Muscle layer of duodenum (tissue), 2 donors: ENCODE measurements at regions not wholly inside any gene's neighbourhood (a gene's known extent, or its start where the extent isn't known, plus 50 kb on each side); places are given as distances from the start of the nearest gene placed in this dataset.

Experiments
- H3K27ac ChIP-seq: one replicate; pipeline ENCODE4 v1.7.0; 2013; ENCODE audit warnings: mild to moderate bottlenecking, low read length
- H3K27me3 ChIP-seq: one replicate; pipeline ENCODE4 v1.7.0; 2013; ENCODE audit warnings: low read depth, mild to moderate bottlenecking, control low read depth, low read length
- H3K36me3 ChIP-seq, 2 donors: one replicate each; pipeline ENCODE4 v1.7.0; 2013; ENCODE audit warnings: low read length in 2 of 2, control low read depth in 1 of 2, mild to moderate bottlenecking in 1 of 2; ENCODE audit not compliant: insufficient read depth in 2 of 2, control insufficient read depth in 1 of 2
- H3K4me1 ChIP-seq, 2 donors: one replicate each; pipeline ENCODE4 v1.7.0; 2013; ENCODE audit warnings: low read length in 2 of 2, mild to moderate bottlenecking in 2 of 2, control low read depth in 1 of 2, moderate library complexity in 1 of 2; ENCODE audit not compliant: insufficient read depth in 2 of 2, control insufficient read depth in 1 of 2
- H3K4me3 ChIP-seq, 2 donors: one replicate each; pipeline ENCODE4 v1.7.0; 2013; ENCODE audit warnings: low read length in 2 of 2, low read depth in 1 of 2, mild to moderate bottlenecking in 1 of 2
- H3K9me3 ChIP-seq, 2 donors: one replicate each; pipeline ENCODE4 v1.7.0; 2013; ENCODE audit warnings: low read length in 2 of 2, control low read depth in 1 of 2, mild to moderate bottlenecking in 1 of 2; ENCODE audit not compliant: control insufficient read depth in 1 of 2
- donor health status: healthy.

GRCh38 chr5:77842243-77842642 lies 66.1 kb upstream of the TBCA start:
- no peak overlapping the region for H3K27ac ChIP-seq
- H3K4me1 ChIP-seq, result peaks cover 0 to 11% of the 10 kb centered on the region in 2 donors
- H3K9me3 ChIP-seq, result no peaks in the 10 kb centered on the region
- H3K27me3 ChIP-seq, result peaks cover 12% of the 10 kb centered on the region
- H3K4me3 ChIP-seq, result no peak overlapping the region
- no peaks in the 10 kb centered on the region for H3K36me3 ChIP-seq

GRCh38 chr5:77841616-77842015 lies 65.5 kb upstream of the TBCA start:
- no peak overlapping the region for H3K27ac ChIP-seq
- no peaks in the 10 kb centered on the region for H3K9me3 ChIP-seq
- peaks cover 12% of the 10 kb centered on the region for H3K27me3 ChIP-seq

GRCh38 chr5:77840930-77841329 lies 64.8 kb upstream of the TBCA start:
- Histone ChIP-seq H3K27me3 (peaks cover 6% of the 10 kb centered on the region), H3K27ac (no peak overlapping the region), H3K36me3 (no peaks in the 10 kb centered on the region), H3K9me3 (no peaks in the 10 kb centered on the region), H3K4me3 (no peak overlapping the region), H3K4me1 (peaks cover 0 to 11% of the 10 kb centered on the region in 2 donors)

More at GRCh38 chr5:77841616-77842015, 65.5 kb upstream of the TBCA start:
- no peak overlapping the region for H3K4me3 ChIP-seq
- H3K4me1 ChIP-seq, result peaks cover 0 to 11% of the 10 kb centered on the region in 2 donors
- no peaks in the 10 kb centered on the region for H3K36me3 ChIP-seq

GRCh38 chr5:77839691-77840090 lies 63.6 kb upstream of the TBCA start:
- H3K4me3 ChIP-seq, result no peak overlapping the region
- H3K27ac ChIP-seq, result no peak overlapping the region
- peaks cover 6% of the 10 kb centered on the region for H3K27me3 ChIP-seq
- H3K4me1 ChIP-seq, result peaks cover 0 to 7% of the 10 kb centered on the region in 2 donors
- H3K9me3 ChIP-seq, result no peaks in the 10 kb centered on the region
- H3K36me3 ChIP-seq, result no peaks in the 10 kb centered on the region

- no peaks in the 10 kb centered on the region for H3K4me1 ChIP-seq
- H3K27ac ChIP-seq, result no peak overlapping the region
- H3K4me3 ChIP-seq, result no peak overlapping the region
- no peaks in the 10 kb centered on the region for H3K36me3 ChIP-seq
- H3K27me3 ChIP-seq, result no peaks in the 10 kb centered on the region
- no peaks in the 10 kb centered on the region for H3K9me3 ChIP-seq
These were observed 56.8 kb upstream of the TBCA start for GRCh38 chr5:77832938-77833337.

GRCh38 chr5:77832166-77832770 lies 56.1 kb upstream of the TBCA start:
- Histone ChIP-seq H3K9me3 (no peaks in the 10 kb centered on the region), H3K27me3 (no peaks in the 10 kb centered on the region), H3K4me1 (no peaks in the 10 kb centered on the region), H3K27ac (no peak overlapping the region), H3K4me3 (no peak overlapping the region), H3K36me3 (no peaks in the 10 kb centered on the region)

GRCh38 chr5:77828445-77828844 lies 52.3 kb upstream of the TBCA start:
- no peaks in the 10 kb centered on the region for H3K27me3 ChIP-seq
- H3K4me1 ChIP-seq, result no peaks in the 10 kb centered on the region

More at GRCh38 chr5:77828445-77828844, 52.3 kb upstream of the TBCA start:
- Histone ChIP-seq H3K27ac (no peak overlapping the region), H3K36me3 (no peaks in the 10 kb centered on the region), H3K4me3 (no peak overlapping the region), H3K9me3 (no peaks in the 10 kb centered on the region)
